Type B pancreatic cell (in vitro differentiated cells): ENCODE measurements at regions not wholly inside any gene's neighbourhood (a gene's known extent, or its start where the extent isn't known, plus 50 kb on each side); places are given as distances from the start of the nearest gene placed in this dataset.

ENCODE experiments used
- DNase-seq: peaks from one replicate; pipeline ENCODE4 v3.0.0; 2021; ENCODE audit warnings: mixed read lengths; ENCODE audit not compliant: unreplicated experiment; ENCODE audit errors: extremely low spot score
- H3K27ac Mint-ChIP-seq: 2 replicates; pipeline ENCODE4 v1.8.0; 2021; ENCODE audit warnings: mild to moderate bottlenecking, mixed read lengths
- H3K27me3 Mint-ChIP-seq: 2 replicates; pipeline ENCODE4 v1.8.0; 2021; ENCODE audit warnings: mixed read lengths
- H3K36me3 Mint-ChIP-seq: 2 replicates; pipeline ENCODE4 v1.8.0; 2021; ENCODE audit warnings: mixed read lengths
- H3K4me1 Mint-ChIP-seq: one replicate; pipeline ENCODE4 v1.8.0; 2021; ENCODE audit warnings: mixed read lengths; ENCODE audit not compliant: unreplicated experiment
- H3K4me3 Mint-ChIP-seq: 2 replicates; pipeline ENCODE4 v1.8.0; 2021; ENCODE audit warnings: mild to moderate bottlenecking, mixed read lengths
- H3K9me3 Mint-ChIP-seq: 2 replicates; pipeline ENCODE4 v1.8.0; 2021; ENCODE audit warnings: mixed read lengths
- CTCF ChIP-seq: fragments of 200-600 bp; sonication (generic); conservative IDR thresholded peaks from 2 replicates; pipeline ENCODE4 v1.5.0; 2021; ENCODE audit warnings: antibody characterized with exemption, mild to moderate bottlenecking

GRCh38 chr16:63323722-63324705 is 1287.8 kb upstream of the CDH8 start:
- H3K36me3 Mint-ChIP-seq, result no peaks in the 10 kb centered on the region
- H3K4me3 Mint-ChIP-seq, result no peak overlapping the region
- no peak for TF ChIP-seq CTCF
- H3K27ac Mint-ChIP-seq, result no peak overlapping the region
- H3K27me3 Mint-ChIP-seq, result no peaks in the 10 kb centered on the region
- no peaks in the 10 kb centered on the region for H3K9me3 Mint-ChIP-seq
- DNase-seq, result no peak
- H3K4me1 Mint-ChIP-seq, result no peaks in the 10 kb centered on the region

- Mint-ChIP-seq H3K9me3 (no peaks in the 10 kb centered on the region), H3K27me3 (no peaks in the 10 kb centered on the region), H3K27ac (no peak overlapping the region), H3K4me1 (no peaks in the 10 kb centered on the region), H3K4me3 (no peak overlapping the region), H3K36me3 (no peaks in the 10 kb centered on the region)
- no peak for TF ChIP-seq CTCF
- DNase-seq, result no peak
Measured at GRCh38 chr16:63323055-63323454, 1286.8 kb upstream of the CDH8 start.

GRCh38 chr16:63315229-63315628 is 1279.0 kb upstream of the CDH8 start:
- no peak for DNase-seq

GRCh38 chr16:63312346-63312745 is 1276.1 kb upstream of the CDH8 start:
- no peak overlapping the region for H3K27ac Mint-ChIP-seq
- H3K4me1 Mint-ChIP-seq, result no peaks in the 10 kb centered on the region
- H3K9me3 Mint-ChIP-seq, result no peaks in the 10 kb centered on the region

More at GRCh38 chr16:63315229-63315628, 1279.0 kb upstream of the CDH8 start:
- Mint-ChIP-seq H3K27me3 (peaks cover 4% of the 10 kb centered on the region), H3K27ac (no peak overlapping the region), H3K4me1 (no peaks in the 10 kb centered on the region), H3K9me3 (no peaks in the 10 kb centered on the region), H3K4me3 (no peak overlapping the region), H3K36me3 (no peaks in the 10 kb centered on the region)
- TF ChIP-seq CTCF, result no peak

GRCh38 chr16:63311313-63311712 is 1275.1 kb upstream of the CDH8 start:
- Mint-ChIP-seq H3K27ac (no peak overlapping the region), H3K9me3 (no peaks in the 10 kb centered on the region), H3K27me3 (peaks cover 4% of the 10 kb centered on the region), H3K4me1 (no peaks in the 10 kb centered on the region), H3K4me3 (no peak overlapping the region), H3K36me3 (no peaks in the 10 kb centered on the region)
- no peak for TF ChIP-seq CTCF
- no peak for DNase-seq

More at GRCh38 chr16:63312346-63312745, 1276.1 kb upstream of the CDH8 start:
- peaks cover 4% of the 10 kb centered on the region for H3K27me3 Mint-ChIP-seq
- no peak for TF ChIP-seq CTCF
- H3K36me3 Mint-ChIP-seq, result no peaks in the 10 kb centered on the region
- H3K4me3 Mint-ChIP-seq, result no peak overlapping the region
- DNase-seq, result no peak
